ENCODE measurements at regions not wholly inside any gene's neighbourhood (a gene's known extent, or its start where the extent isn't known, plus 50 kb on each side); places are given as distances from the start of the nearest gene placed in this dataset.

DNA sequence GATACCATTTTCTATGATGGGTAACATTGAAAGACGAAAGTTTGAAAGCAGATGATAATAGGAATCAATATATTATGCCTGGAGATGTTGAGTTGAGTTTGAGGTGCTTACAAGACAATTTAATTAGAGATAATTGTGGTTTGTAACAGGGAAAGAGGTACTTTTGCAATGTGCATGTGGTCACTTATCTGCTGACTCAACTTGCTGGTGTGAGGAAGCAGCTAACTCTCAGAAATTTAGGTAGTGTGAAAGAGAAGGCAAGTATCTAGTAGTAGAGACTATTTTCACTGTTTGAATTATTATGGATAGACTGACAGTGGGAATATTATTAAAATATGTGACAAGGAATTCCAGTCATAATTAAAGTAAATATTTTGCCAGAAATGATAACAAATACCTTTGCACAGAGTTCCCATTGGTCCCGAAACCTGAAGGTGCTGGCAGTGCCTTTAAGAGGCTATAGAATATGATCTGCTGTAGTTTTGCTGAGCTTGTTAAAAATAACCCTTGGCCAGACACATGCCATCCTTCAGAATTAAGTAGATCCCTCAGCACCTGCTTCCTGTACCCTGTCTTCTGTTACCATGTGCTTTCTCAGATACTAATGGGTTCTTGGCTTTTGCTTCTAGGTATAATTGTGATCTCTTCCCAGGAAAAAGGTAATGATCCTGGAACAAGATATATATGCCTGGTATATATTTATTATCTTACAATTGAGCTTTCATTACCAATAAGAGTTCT lies 315.9 kb downstream of the BCHE start:
- Histone ChIP-seq H3K27me3 (ENCODE audit: control insufficient read depth in 1 of 2, insufficient read depth in 2 of 2, low read length in 1 of 2) (no peaks in the 10 kb centered on the region), H3K27ac (ENCODE audit: low read depth in 1 of 2, low read length in 2 of 2) (no peak overlapping the region), H3K4me1 (ENCODE audit: control insufficient read depth in 1 of 2, insufficient read depth in 2 of 2, low read length in 2 of 2) (no peaks in the 10 kb centered on the region), H3K36me3 (ENCODE audit: control insufficient read depth in 1 of 2, insufficient read depth in 2 of 2, low read length in 1 of 2) (no peaks in the 10 kb centered on the region), H3K4me3 (ENCODE audit: low read length in 2 of 2) (no peak overlapping the region), H3K9me3 (ENCODE audit: control insufficient read depth, low read length) (no peaks in the 10 kb centered on the region)
- no peak for ATAC-seq (ENCODE audit: low FRiP score)
- 89 to 92% methylated on average over 2 of the region's 2 CpGs for WGBS, 2 donors
- intact Hi-C loops (cut with DNase I), result no loop called here
- DNase-seq, result no peak

DNA sequence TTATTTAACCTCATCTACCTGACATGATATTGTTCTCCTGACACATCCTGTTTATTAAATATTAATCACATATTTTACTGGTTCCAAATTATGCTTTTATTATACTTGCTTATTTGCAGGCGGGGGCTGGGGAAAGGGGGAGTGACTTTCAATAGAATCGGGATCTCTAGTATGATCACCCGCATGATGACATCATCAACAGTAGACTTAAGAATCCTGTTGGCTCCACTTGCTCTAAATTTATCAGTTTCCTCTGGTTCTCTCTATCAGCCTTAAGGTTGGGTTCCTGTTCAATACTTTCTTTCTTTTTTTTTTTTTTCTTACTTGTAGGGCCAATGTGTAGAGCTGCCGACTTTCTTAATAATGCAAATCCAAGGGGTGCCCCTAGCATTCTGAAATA lies 317.5 kb downstream of the BCHE start:
- 94 to 97% methylated on average over 4 of the region's 4 CpGs for WGBS, 2 donors
- no peaks in the 10 kb centered on the region for H3K9me3 ChIP-seq (ENCODE audit: control insufficient read depth, low read length)
- H3K4me3 ChIP-seq (ENCODE audit: low read length in 2 of 2), result no peak overlapping the region
- H3K36me3 ChIP-seq (ENCODE audit: control insufficient read depth in 1 of 2, insufficient read depth in 2 of 2, low read length in 1 of 2), result no peaks in the 10 kb centered on the region
- intact Hi-C loops (cut with DNase I), result no loop called here
- ATAC-seq (ENCODE audit: low FRiP score) (no peak), DNase-seq (no peak)
- H3K27ac ChIP-seq (ENCODE audit: low read depth in 1 of 2, low read length in 2 of 2), result no peak overlapping the region
- no peaks in the 10 kb centered on the region for H3K4me1 ChIP-seq (ENCODE audit: control insufficient read depth in 1 of 2, insufficient read depth in 2 of 2, low read length in 2 of 2)
- H3K27me3 ChIP-seq (ENCODE audit: control insufficient read depth in 1 of 2, insufficient read depth in 2 of 2, low read length in 1 of 2), result no peaks in the 10 kb centered on the region

DNA sequence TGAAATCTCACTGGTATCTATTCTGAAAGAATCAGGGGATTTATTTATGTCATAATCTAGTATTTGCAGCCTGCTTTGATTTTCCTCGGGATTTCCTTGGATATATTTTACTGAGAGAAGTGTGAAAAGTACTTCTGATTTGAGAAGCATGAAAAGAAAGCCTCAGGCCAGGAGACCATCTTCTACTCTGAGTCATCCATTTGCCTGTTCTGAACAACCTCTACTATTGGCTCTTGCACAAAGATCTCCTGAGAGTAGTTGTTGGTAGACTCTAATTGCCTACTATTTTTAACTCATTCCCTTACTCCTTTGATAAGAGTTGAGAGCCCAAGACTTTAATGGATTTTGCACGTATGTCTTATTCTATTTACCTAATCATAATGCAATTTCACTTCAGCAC lies 318.9 kb downstream of the BCHE start:
- intact Hi-C loops (cut with DNase I), result no loop called here
- ATAC-seq (ENCODE audit: low FRiP score) (no peak), DNase-seq (no peak)
- Histone ChIP-seq H3K36me3 (ENCODE audit: control insufficient read depth in 1 of 2, insufficient read depth in 2 of 2, low read length in 1 of 2) (no peaks in the 10 kb centered on the region), H3K4me1 (ENCODE audit: control insufficient read depth in 1 of 2, insufficient read depth in 2 of 2, low read length in 2 of 2) (no peaks in the 10 kb centered on the region), H3K27ac (ENCODE audit: low read depth in 1 of 2, low read length in 2 of 2) (no peak overlapping the region), H3K4me3 (ENCODE audit: low read length in 2 of 2) (no peak overlapping the region), H3K9me3 (ENCODE audit: control insufficient read depth, low read length) (no peaks in the 10 kb centered on the region), H3K27me3 (ENCODE audit: control insufficient read depth in 1 of 2, insufficient read depth in 2 of 2, low read length in 1 of 2) (no peaks in the 10 kb centered on the region)
- 47 to 54% methylated on average over 2 of the region's 2 CpGs for WGBS, 2 donors

GRCh38 chr3:165513715-165514701 lies 317.8 kb upstream of the SLITRK3 start:
- H3K4me3 ChIP-seq (ENCODE audit: low read length in 2 of 2), result no peak overlapping the region
- H3K27ac ChIP-seq (ENCODE audit: low read depth in 1 of 2, low read length in 2 of 2), result no peak overlapping the region
- H3K9me3 ChIP-seq (ENCODE audit: control insufficient read depth, low read length), result no peaks in the 10 kb centered on the region
- WGBS, 2 donors, result 84 to 85% methylated on average over 4 of the region's 4 CpGs
- intact Hi-C loops (cut with DNase I), result no loop called here
- H3K27me3 ChIP-seq (ENCODE audit: control insufficient read depth in 1 of 2, insufficient read depth in 2 of 2, low read length in 1 of 2), result no peaks in the 10 kb centered on the region
- no peak for DNase-seq
- no peak for ATAC-seq (ENCODE audit: low FRiP score)
- no peaks in the 10 kb centered on the region for H3K36me3 ChIP-seq (ENCODE audit: control insufficient read depth in 1 of 2, insufficient read depth in 2 of 2, low read length in 1 of 2)
- H3K4me1 ChIP-seq (ENCODE audit: control insufficient read depth in 1 of 2, insufficient read depth in 2 of 2, low read length in 2 of 2), result no peaks in the 10 kb centered on the region

DNA sequence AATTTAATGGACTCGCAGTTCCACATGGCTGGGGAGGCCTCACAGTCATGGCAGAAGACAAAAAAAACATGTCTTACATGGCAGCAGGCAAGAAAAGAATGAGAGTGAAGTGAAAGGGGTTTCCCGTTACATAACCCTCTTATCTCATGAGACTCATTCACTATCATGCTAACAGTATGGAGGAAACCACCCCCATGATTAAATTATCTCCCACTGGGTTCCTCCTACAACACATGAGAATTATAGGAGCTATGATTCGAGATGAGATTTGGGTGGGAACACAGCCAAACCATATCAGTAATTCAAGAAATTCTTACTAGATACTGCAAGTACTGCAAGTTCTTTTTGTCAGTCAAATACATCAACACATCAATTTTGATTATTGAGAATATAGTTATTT lies 311.4 kb upstream of the SLITRK3 start:
- intact Hi-C loops (cut with DNase I), result no loop called here
- ATAC-seq (ENCODE audit: low FRiP score) (no peak), DNase-seq (no peak)
- Histone ChIP-seq H3K27ac (ENCODE audit: low read depth in 1 of 2, low read length in 2 of 2) (no peak overlapping the region), H3K9me3 (ENCODE audit: control insufficient read depth, low read length) (peaks cover 2% of the 10 kb centered on the region), H3K27me3 (ENCODE audit: control insufficient read depth in 1 of 2, insufficient read depth in 2 of 2, low read length in 1 of 2) (peaks cover 0 to 1% of the 10 kb centered on the region in 2 donors), H3K4me1 (ENCODE audit: control insufficient read depth in 1 of 2, insufficient read depth in 2 of 2, low read length in 2 of 2) (no peaks in the 10 kb centered on the region), H3K4me3 (ENCODE audit: low read length in 2 of 2) (no peak overlapping the region), H3K36me3 (ENCODE audit: control insufficient read depth in 1 of 2, insufficient read depth in 2 of 2, low read length in 1 of 2) (no peaks in the 10 kb centered on the region)
- 82 to 86% methylated on average over 3 of the region's 3 CpGs for WGBS, 2 donors

DNA sequence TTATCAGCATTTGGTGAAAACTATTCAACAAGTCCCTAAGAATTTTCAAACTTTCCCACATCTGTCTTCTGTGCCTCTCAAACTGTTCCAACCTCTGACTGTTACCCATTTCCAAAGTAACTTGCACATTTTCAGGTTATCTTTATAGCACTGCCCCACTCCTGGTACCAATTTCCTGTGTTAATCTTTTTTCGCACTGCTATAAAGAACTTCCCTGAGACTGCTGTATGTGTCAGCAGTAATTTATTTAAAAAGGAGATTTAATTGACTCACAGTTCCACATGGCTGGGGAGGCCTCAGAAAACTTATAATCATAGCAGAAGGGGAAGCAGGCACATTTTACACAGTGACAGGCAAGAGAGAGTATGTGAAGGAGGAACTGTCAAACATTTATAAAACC lies 310.9 kb upstream of the SLITRK3 start:
- no peaks in the 10 kb centered on the region for H3K36me3 ChIP-seq (ENCODE audit: control insufficient read depth in 1 of 2, insufficient read depth in 2 of 2, low read length in 1 of 2)
- WGBS, 2 donors, result 89 to 94% methylated on average over 1 of the region's 1 CpG

DNA sequence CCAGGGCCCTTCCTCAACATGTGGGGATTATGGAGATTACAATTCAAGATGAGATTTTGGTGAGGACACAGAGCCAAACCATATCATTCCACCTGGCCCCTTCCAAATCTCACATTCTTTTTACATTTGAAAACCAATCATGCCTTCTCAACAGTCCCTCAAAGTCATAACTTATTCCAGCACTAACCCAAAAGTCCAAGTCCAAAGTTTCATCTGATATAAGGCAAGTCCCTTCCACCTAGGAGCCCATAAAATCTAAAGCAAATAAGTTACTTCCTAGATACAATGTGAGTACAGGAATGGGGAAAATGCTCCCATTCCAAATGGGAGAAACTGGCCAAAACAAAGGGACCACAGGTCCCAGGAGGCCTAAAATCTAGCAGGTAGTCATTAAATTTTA lies 309.5 kb upstream of the SLITRK3 start:
- no peak for ATAC-seq (ENCODE audit: low FRiP score)
- Histone ChIP-seq H3K27me3 (ENCODE audit: control insufficient read depth in 1 of 2, insufficient read depth in 2 of 2, low read length in 1 of 2) (peaks cover 0 to 1% of the 10 kb centered on the region in 2 donors), H3K36me3 (ENCODE audit: control insufficient read depth in 1 of 2, insufficient read depth in 2 of 2, low read length in 1 of 2) (no peaks in the 10 kb centered on the region), H3K4me3 (ENCODE audit: low read length in 2 of 2) (no peak overlapping the region), H3K9me3 (ENCODE audit: control insufficient read depth, low read length) (peaks cover 2% of the 10 kb centered on the region), H3K4me1 (ENCODE audit: control insufficient read depth in 1 of 2, insufficient read depth in 2 of 2, low read length in 2 of 2) (no peaks in the 10 kb centered on the region), H3K27ac (ENCODE audit: low read depth in 1 of 2, low read length in 2 of 2) (no peak overlapping the region)
- intact Hi-C loops (cut with DNase I), result no loop called here
- no peak for DNase-seq

More for the DNA sequence above, 310.9 kb upstream of the SLITRK3 start:
- Histone ChIP-seq H3K9me3 (ENCODE audit: control insufficient read depth, low read length) (peaks cover 2% of the 10 kb centered on the region), H3K27me3 (ENCODE audit: control insufficient read depth in 1 of 2, insufficient read depth in 2 of 2, low read length in 1 of 2) (peaks cover 0 to 1% of the 10 kb centered on the region in 2 donors), H3K4me1 (ENCODE audit: control insufficient read depth in 1 of 2, insufficient read depth in 2 of 2, low read length in 2 of 2) (no peaks in the 10 kb centered on the region), H3K27ac (ENCODE audit: low read depth in 1 of 2, low read length in 2 of 2) (no peak overlapping the region), H3K4me3 (ENCODE audit: low read length in 2 of 2) (no peak overlapping the region)
- intact Hi-C loops (cut with DNase I), result no loop called here
- ATAC-seq (ENCODE audit: low FRiP score) (no peak), DNase-seq (no peak)

DNA sequence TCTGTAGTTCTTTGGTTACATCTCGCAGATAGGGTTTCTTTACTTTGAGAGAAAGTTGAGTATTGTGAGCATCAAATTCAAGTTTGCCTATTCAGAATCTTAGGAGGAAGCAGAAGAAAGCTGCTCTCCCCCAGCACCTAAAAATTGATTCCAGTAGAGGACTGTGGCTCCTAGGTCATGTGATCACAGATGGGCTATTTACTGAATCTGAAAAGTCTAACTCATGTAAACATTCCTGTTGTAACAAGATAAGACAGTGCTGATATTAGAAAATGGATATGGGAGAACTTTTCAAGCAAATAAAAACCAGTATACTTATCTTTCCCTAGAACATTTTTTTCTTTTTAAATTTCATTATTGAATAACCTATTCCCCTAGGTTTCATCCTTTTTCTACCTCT lies 308.4 kb upstream of the SLITRK3 start:
- Histone ChIP-seq H3K36me3 (ENCODE audit: control insufficient read depth in 1 of 2, insufficient read depth in 2 of 2, low read length in 1 of 2) (no peaks in the 10 kb centered on the region), H3K9me3 (ENCODE audit: control insufficient read depth, low read length) (peaks cover 2% of the 10 kb centered on the region), H3K27ac (ENCODE audit: low read depth in 1 of 2, low read length in 2 of 2) (no peak overlapping the region), H3K27me3 (ENCODE audit: control insufficient read depth in 1 of 2, insufficient read depth in 2 of 2, low read length in 1 of 2) (peaks cover 0 to 1% of the 10 kb centered on the region in 2 donors), H3K4me3 (ENCODE audit: low read length in 2 of 2) (no peak overlapping the region), H3K4me1 (ENCODE audit: control insufficient read depth in 1 of 2, insufficient read depth in 2 of 2, low read length in 2 of 2) (no peaks in the 10 kb centered on the region)
- 98 to 100% methylated on average over 1 of the region's 1 CpG for WGBS, 2 donors
- ATAC-seq (ENCODE audit: low FRiP score) (no peak), DNase-seq (no peak)
- intact Hi-C loops (cut with DNase I), result no loop called here

All from aorta (tissue), 5 donors.